Neural cell (in vitro differentiated cells): ENCODE measurements at regions not wholly inside any gene's neighbourhood (a gene's known extent, or its start where the extent isn't known, plus 50 kb on each side); places are given as distances from the start of the nearest gene placed in this dataset.

Experiments
- H2AFZ ChIP-seq: fragments of 200-600, 300-800 bp; sonication (generic), shearing (Covaris generic); 2 replicates; pipeline ENCODE4 v1.6.0; 2014; ENCODE audit warnings: low read depth, mild to moderate bottlenecking, antibody characterized with exemption, low read length, moderate library complexity
- H3F3A ChIP-seq: fragments of 200-600 bp; shearing (Covaris generic); 2 replicates; pipeline ENCODE4 v1.6.1; 2016; ENCODE audit warnings: mild to moderate bottlenecking, moderate library complexity, mixed read lengths, antibody characterized with exemption, low read length; ENCODE audit not compliant: insufficient read depth, poor library complexity, severe bottlenecking
- H3K27ac ChIP-seq: fragments of 200-600, 300-800 bp; sonication (generic), shearing (Covaris generic); 2 replicates; pipeline ENCODE4 v1.5.1; 2014; ENCODE audit warnings: mild to moderate bottlenecking, low read length, moderate library complexity
- H3K27me3 ChIP-seq: fragments of 300-800, 200-600 bp; sonication (generic), shearing (Covaris generic); 2 replicates; pipeline ENCODE4 v1.6.0; 2014; ENCODE audit warnings: mild to moderate bottlenecking, low read depth, low read length, moderate library complexity; ENCODE audit not compliant: insufficient read depth
- H3K36me3 ChIP-seq: fragments of 300-800, 200-600 bp; sonication (generic), shearing (Covaris generic); 2 replicates; pipeline ENCODE4 v1.5.1; 2014; ENCODE audit warnings: mild to moderate bottlenecking, antibody characterized with exemption, low read length, moderate library complexity; ENCODE audit not compliant: insufficient read depth
- H3K4me2 ChIP-seq: fragments of 300-800, 200-600 bp; sonication (generic), shearing (Covaris generic); 2 replicates; pipeline ENCODE4 v1.6.0; 2014; ENCODE audit warnings: mild to moderate bottlenecking, low read length
- H3K4me3 ChIP-seq: fragments of 300-800, 200-600 bp; sonication (generic), shearing (Covaris generic); 2 replicates; pipeline ENCODE4 v1.5.1; 2014; ENCODE audit warnings: mild to moderate bottlenecking, low read length, moderate library complexity
- H3K79me2 ChIP-seq: fragments of 200-600 bp; shearing (Covaris generic); replicated peaks from 2 replicates; pipeline ENCODE4 v1.6.0; 2014; ENCODE audit warnings: mild to moderate bottlenecking, low read length, moderate library complexity; ENCODE audit not compliant: insufficient read depth
- H3K9ac ChIP-seq: fragments of 300-800, 200-600 bp; sonication (generic), shearing (Covaris generic); 2 replicates; pipeline ENCODE4 v1.6.1; 2016; ENCODE audit warnings: mild to moderate bottlenecking, low read length, mixed read lengths
- H3K9me2 ChIP-seq: fragments of 200-600 bp; shearing (Covaris generic); 2 replicates; pipeline ENCODE4 v1.6.1; 2016; ENCODE audit warnings: mild to moderate bottlenecking, low read length, mixed read lengths; ENCODE audit not compliant: insufficient read depth
- H3K9me3 ChIP-seq: fragments of 200-600, 300-800 bp; sonication (generic), shearing (Covaris generic); 2 replicates; pipeline ENCODE4 v1.6.1; 2016; ENCODE audit warnings: mild to moderate bottlenecking, mixed run types, low read length, moderate library complexity, mixed read lengths
- H4K20me1 ChIP-seq: fragments of 200-600 bp; shearing (Covaris generic); 2 replicates; pipeline ENCODE4 v1.6.1; 2016; ENCODE audit warnings: mild to moderate bottlenecking, mixed run types; ENCODE audit not compliant: insufficient read depth
- EP300 ChIP-seq: fragments of 450-650 bp; conservative IDR thresholded peaks from 2 replicates; pipeline ENCODE4 v1.6.1; 2014; ENCODE audit warnings: antibody characterized with exemption, mild to moderate bottlenecking, moderate library complexity; ENCODE audit not compliant: poor library complexity, severe bottlenecking
- EZH2 ChIP-seq: fragments of 200-600, 300-800 bp; shearing (Covaris generic), sonication (generic); IDR thresholded peaks from 2 replicates; pipeline ENCODE4 v1.6.1; 2014; ENCODE audit warnings: antibody characterized with exemption, low read length, borderline replicate concordance, mild to moderate bottlenecking; ENCODE audit not compliant: insufficient read depth, poor library complexity, severe bottlenecking
- RAD21 ChIP-seq: fragments of 450-650 bp; conservative IDR thresholded peaks from 2 replicates; pipeline ENCODE4 v1.6.1; 2014; ENCODE audit warnings: antibody characterized with exemption, mild to moderate bottlenecking, moderate library complexity
- REST ChIP-seq: IDR thresholded peaks from 2 replicates; pipeline ENCODE4 v1.6.1; 2012; ENCODE audit warnings: borderline replicate concordance
- TAF1 ChIP-seq: IDR thresholded peaks from 2 replicates; pipeline ENCODE4 v1.6.1; 2012; ENCODE audit warnings: low read depth
- TF ChIP-seq, protein P1 (sequence below): fragments of 450-650 bp; IDR thresholded peaks from 2 replicates; pipeline ENCODE4 v1.5.1; 2014; ENCODE audit warnings: antibody characterized with exemption, mild to moderate bottlenecking, moderate library complexity; ENCODE audit not compliant: poor library complexity, severe bottlenecking

DNA sequence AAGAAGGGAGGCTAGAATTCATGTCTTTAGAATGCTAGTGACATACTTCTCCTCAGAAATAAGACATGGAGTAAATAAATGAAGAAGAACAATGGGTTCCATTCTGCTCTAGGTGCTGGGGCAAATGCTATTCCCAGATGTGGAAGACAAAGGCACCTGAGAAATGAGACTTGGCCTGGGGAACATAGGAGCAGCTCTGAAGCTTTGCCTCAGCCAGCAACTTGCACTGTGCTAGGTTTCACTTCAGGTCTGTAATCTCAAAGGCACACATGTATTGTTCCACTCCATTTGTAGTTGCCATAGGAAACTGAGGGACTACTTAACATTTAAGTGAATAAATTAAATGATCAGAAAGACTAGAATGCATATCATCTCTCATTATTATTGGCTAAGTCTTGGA lies 538.9 kb upstream of the REG3G start:
- Histone ChIP-seq H2AFZ (no peak overlapping the region), H4K20me1 (no peaks in the 10 kb centered on the region), H3K27me3 (no peaks in the 10 kb centered on the region), H3K9me2 (no peaks in the 10 kb centered on the region), H3K36me3 (no peaks in the 10 kb centered on the region), H3K27ac (no peak overlapping the region), H3K4me2 (no peak overlapping the region), H3K4me3 (no peak overlapping the region), H3K79me2 (no peaks in the 10 kb centered on the region), H3F3A (no peaks in the 10 kb centered on the region), H3K9ac (no peak overlapping the region), H3K9me3 (no peaks in the 10 kb centered on the region)
- TF ChIP-seq EP300 (no peak), REST (no peak)
- TF ChIP-seq, protein P1, sequence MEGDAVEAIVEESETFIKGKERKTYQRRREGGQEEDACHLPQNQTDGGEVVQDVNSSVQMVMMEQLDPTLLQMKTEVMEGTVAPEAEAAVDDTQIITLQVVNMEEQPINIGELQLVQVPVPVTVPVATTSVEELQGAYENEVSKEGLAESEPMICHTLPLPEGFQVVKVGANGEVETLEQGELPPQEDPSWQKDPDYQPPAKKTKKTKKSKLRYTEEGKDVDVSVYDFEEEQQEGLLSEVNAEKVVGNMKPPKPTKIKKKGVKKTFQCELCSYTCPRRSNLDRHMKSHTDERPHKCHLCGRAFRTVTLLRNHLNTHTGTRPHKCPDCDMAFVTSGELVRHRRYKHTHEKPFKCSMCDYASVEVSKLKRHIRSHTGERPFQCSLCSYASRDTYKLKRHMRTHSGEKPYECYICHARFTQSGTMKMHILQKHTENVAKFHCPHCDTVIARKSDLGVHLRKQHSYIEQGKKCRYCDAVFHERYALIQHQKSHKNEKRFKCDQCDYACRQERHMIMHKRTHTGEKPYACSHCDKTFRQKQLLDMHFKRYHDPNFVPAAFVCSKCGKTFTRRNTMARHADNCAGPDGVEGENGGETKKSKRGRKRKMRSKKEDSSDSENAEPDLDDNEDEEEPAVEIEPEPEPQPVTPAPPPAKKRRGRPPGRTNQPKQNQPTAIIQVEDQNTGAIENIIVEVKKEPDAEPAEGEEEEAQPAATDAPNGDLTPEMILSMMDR: no peak

DNA sequence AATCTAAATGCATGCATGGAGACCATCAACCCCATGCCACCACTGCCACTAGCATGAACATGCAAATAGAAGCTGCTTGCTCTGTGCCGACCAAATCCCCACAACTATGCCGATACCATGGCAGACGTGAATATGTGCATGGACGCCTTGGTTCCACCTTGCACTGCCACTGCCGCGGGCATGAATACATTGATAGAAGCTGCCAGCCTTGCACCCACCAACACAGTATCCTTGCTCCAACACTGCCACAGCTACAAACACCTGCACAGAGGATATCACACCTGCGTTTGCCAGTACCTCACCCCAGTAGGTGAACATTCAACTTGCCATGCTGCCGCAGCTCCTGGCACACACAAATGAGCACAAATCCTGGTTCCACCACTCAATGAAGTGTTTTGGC lies 527.4 kb upstream of the REG3G start:
- H3K9me3 ChIP-seq: no peaks in the 10 kb centered on the region
- H3K79me2 ChIP-seq: no peaks in the 10 kb centered on the region

More for the DNA sequence above, 527.4 kb upstream of the REG3G start:
- Histone ChIP-seq H2AFZ (no peak overlapping the region), H3K27me3 (no peaks in the 10 kb centered on the region), H3K9ac (no peak overlapping the region), H3K4me3 (no peak overlapping the region), H3K4me2 (no peak overlapping the region), H3F3A (no peaks in the 10 kb centered on the region), H3K9me2 (no peaks in the 10 kb centered on the region), H4K20me1 (no peaks in the 10 kb centered on the region), H3K27ac (no peak overlapping the region), H3K36me3 (no peaks in the 10 kb centered on the region)
- TF ChIP-seq REST (no peak), RAD21 (no peak), TAF1 (no peak), EZH2 (no peak)
- TF ChIP-seq, protein P1: no peak
